Liver (tissue), 3 donors: ENCODE measurements at regions not wholly inside any gene's neighbourhood (a gene's known extent, or its start where the extent isn't known, plus 50 kb on each side); places are given as distances from the start of the nearest gene placed in this dataset.

Experiments
- CTCF ChIP-seq: fragments of 150-350 bp; IDR thresholded peaks from 2 replicates; pipeline ENCODE4 v1.5.1; 2017; ENCODE audit warnings: improper control_type of control experiment, low read depth, low read length; ENCODE audit not compliant: missing input control
- EGR1 ChIP-seq, 2 donors: IDR thresholded peaks; 2 replicates each; pipeline ENCODE4 v1.6.1; 2016 to 2018; ENCODE audit warnings: antibody characterized with exemption in 2 of 2, low read depth in 2 of 2
- FOXA1 ChIP-seq: IDR thresholded peaks from 2 replicates; pipeline ENCODE4 v1.6.1; 2016; ENCODE audit warnings: antibody characterized with exemption
- GABPA ChIP-seq, 2 donors: IDR thresholded peaks in 1 of 2; conservative IDR thresholded peaks in 1 of 2; 2 replicates each; pipeline ENCODE4 v1.6.1; 2016; ENCODE audit warnings: antibody characterized with exemption in 2 of 2, mild to moderate bottlenecking in 1 of 2, moderate library complexity in 1 of 2
- MAX ChIP-seq: IDR thresholded peaks from 2 replicates; pipeline ENCODE4 v1.6.1; 2016; ENCODE audit warnings: antibody characterized with exemption
- RAD21 ChIP-seq, 2 donors: IDR thresholded peaks; 2 replicates each; pipeline ENCODE4 v1.6.1; 2016; ENCODE audit warnings: antibody characterized with exemption in 2 of 2, mild to moderate bottlenecking in 2 of 2
- TAF1 ChIP-seq: conservative IDR thresholded peaks from 2 replicates; pipeline ENCODE4 v1.6.1; 2016; ENCODE audit warnings: antibody characterized with exemption, mild to moderate bottlenecking
- ZBTB33 ChIP-seq: IDR thresholded peaks from 2 replicates; pipeline ENCODE4 v1.6.1; 2016; ENCODE audit warnings: antibody characterized with exemption
- donor health status: healthy.
- donor health status: healthy.

- TF ChIP-seq CTCF = no peak
- TF ChIP-seq RAD21 (IDR thresholded peaks at IDR 0.05) = no peak
- no peak for TF ChIP-seq EGR1 (IDR thresholded peaks at IDR 0.05; ENCODE audit: low read depth in 2 of 2)
- TF ChIP-seq MAX = no peak
- no peak for TF ChIP-seq GABPA (IDR thresholded peaks at IDR 0.05 in 1 of 2, conservative IDR thresholded peaks at IDR 0.05 in 1 of 2)
- TF ChIP-seq ZBTB33 = no peak
- TF ChIP-seq FOXA1 = no peak
- TF ChIP-seq TAF1 = no peak
These were observed 229.1 kb downstream of the SIM1 start for GRCh38 chr6:100235631-100236030.
